Activated CD8-positive, alpha-beta memory T cell treated with anti-CD3 and anti-CD28 coated beads, Interleukin-2, amount 10 ng/mL, durations not matched to agents 7 days and 5 days (primary cell): ENCODE measurements at regions not wholly inside any gene's neighbourhood (a gene's known extent, or its start where the extent isn't known, plus 50 kb on each side); places are given as distances from the start of the nearest gene placed in this dataset. TPM values are rescaled to one million over a fixed set of nuclear protein-coding genes. Genes with fewer than 3 reads are reported as not detected.

ENCODE experiments used
- microRNA-seq: library from miRNA; unstranded; fragments of <30 nt; microRNA quantifications from one replicate; pipeline ENCODE4 v1.2.0, GENCODE V29; 2022

Small RNAs in the stretch of these regions (microRNA-seq; reads per million reads assigned to microRNA genes)
- gene MIR1265 (not detected), gene MIR4293 (not detected)
